GM12874 (cell line): ENCODE measurements at regions not wholly inside any gene's neighbourhood (a gene's known extent, or its start where the extent isn't known, plus 50 kb on each side); places are given as distances from the start of the nearest gene placed in this dataset.

Experiments used
- CTCF ChIP-seq: IDR thresholded peaks from 2 replicates; pipeline ENCODE4 v1.5.1; 2011; ENCODE audit warnings: low read depth, mild to moderate bottlenecking, control low read depth, low read length, moderate library complexity; ENCODE audit not compliant: insufficient read depth

- TF ChIP-seq CTCF = no peak
Observed at GRCh38 chr2:134152045-134153010, 101.5 kb upstream of the MGAT5 start.

GRCh38 chr2:134153294-134153880 is 100.5 kb upstream of the MGAT5 start:
- TF ChIP-seq CTCF = no peak

- no peak for TF ChIP-seq CTCF
Observed at GRCh38 chr2:134154246-134154645, 99.6 kb upstream of the MGAT5 start.

GRCh38 chr2:134155134-134155533 is 98.7 kb upstream of the MGAT5 start:
- no peak for TF ChIP-seq CTCF

- no peak for TF ChIP-seq CTCF
Observed at GRCh38 chr2:134158295-134158694, 95.6 kb upstream of the MGAT5 start.

GRCh38 chr2:134161170-134161547 is 92.7 kb upstream of the MGAT5 start:
- no peak for TF ChIP-seq CTCF

GRCh38 chr2:134163336-134163735 is 90.5 kb upstream of the MGAT5 start:
- no peak for TF ChIP-seq CTCF
